Karpas-422 (cell line): ENCODE measurements at regions not wholly inside any gene's neighbourhood (a gene's known extent, or its start where the extent isn't known, plus 50 kb on each side); places are given as distances from the start of the nearest gene placed in this dataset.

Experiments used
- DNase-seq: peaks from one replicate; pipeline ENCODE4 v3.0.0-alpha.2; 2015
- H2AFZ ChIP-seq: fragments of 200-600 bp; sonication (generic); 2 replicates; pipeline ENCODE4 v1.6.1; 2014; ENCODE audit warnings: antibody characterized with exemption, low read length, mixed read lengths
- H3K27ac ChIP-seq: fragments of 200-600 bp; sonication (generic); 2 replicates; pipeline ENCODE4 v1.5.1; 2014; ENCODE audit warnings: mild to moderate bottlenecking, low read length, moderate library complexity
- H3K27me3 ChIP-seq: fragments of 200-600 bp; sonication (generic); 2 replicates; pipeline ENCODE4 v1.6.1; 2014; ENCODE audit warnings: low read length, mixed read lengths
- H3K36me3 ChIP-seq: fragments of 200-600 bp; sonication (generic); 2 replicates; pipeline ENCODE4 v1.6.1; 2014; ENCODE audit warnings: low read length, mixed read lengths; ENCODE audit not compliant: insufficient read depth
- H3K4me1 ChIP-seq: fragments of 200-600 bp; sonication (generic); 2 replicates; pipeline ENCODE4 v1.6.1; 2014; ENCODE audit warnings: mild to moderate bottlenecking, low read length, mixed read lengths
- H3K4me2 ChIP-seq: fragments of 200-600 bp; sonication (generic); 2 replicates; pipeline ENCODE4 v1.6.1; 2014; ENCODE audit warnings: low read length, low read depth, mild to moderate bottlenecking; ENCODE audit not compliant: poor library complexity, severe bottlenecking
- H3K4me3 ChIP-seq: fragments of 200-600 bp; sonication (generic); 2 replicates; pipeline ENCODE4 v1.5.1; 2014; ENCODE audit warnings: mild to moderate bottlenecking, antibody characterized with exemption, low read length, mixed read lengths
- H3K79me2 ChIP-seq: fragments of 200-600 bp; sonication (generic); 2 replicates; pipeline ENCODE4 v1.6.1; 2014; ENCODE audit warnings: mild to moderate bottlenecking, low read length, mixed read lengths
- H3K9ac ChIP-seq: fragments of 200-600 bp; sonication (generic); 2 replicates; pipeline ENCODE4 v1.6.0; 2014; ENCODE audit warnings: low read length
- H3K9me2 ChIP-seq: fragments of 200-600 bp; sonication (generic), shearing (Covaris generic); replicated peaks from 2 replicates; pipeline ENCODE4 v1.6.0; 2014; ENCODE audit warnings: mild to moderate bottlenecking, low read length, moderate library complexity; ENCODE audit not compliant: insufficient read depth
- H3K9me3 ChIP-seq: fragments of 300-700, 200-600 bp; sonication (generic); 2 replicates; pipeline ENCODE4 v1.6.1; 2014; ENCODE audit warnings: low read length, mixed read lengths
- H4K20me1 ChIP-seq: fragments of 200-600 bp; sonication (generic); 2 replicates; pipeline ENCODE4 v1.6.1; 2014; ENCODE audit warnings: mild to moderate bottlenecking, antibody characterized with exemption, low read length, low read depth; ENCODE audit not compliant: insufficient read depth

DNA sequence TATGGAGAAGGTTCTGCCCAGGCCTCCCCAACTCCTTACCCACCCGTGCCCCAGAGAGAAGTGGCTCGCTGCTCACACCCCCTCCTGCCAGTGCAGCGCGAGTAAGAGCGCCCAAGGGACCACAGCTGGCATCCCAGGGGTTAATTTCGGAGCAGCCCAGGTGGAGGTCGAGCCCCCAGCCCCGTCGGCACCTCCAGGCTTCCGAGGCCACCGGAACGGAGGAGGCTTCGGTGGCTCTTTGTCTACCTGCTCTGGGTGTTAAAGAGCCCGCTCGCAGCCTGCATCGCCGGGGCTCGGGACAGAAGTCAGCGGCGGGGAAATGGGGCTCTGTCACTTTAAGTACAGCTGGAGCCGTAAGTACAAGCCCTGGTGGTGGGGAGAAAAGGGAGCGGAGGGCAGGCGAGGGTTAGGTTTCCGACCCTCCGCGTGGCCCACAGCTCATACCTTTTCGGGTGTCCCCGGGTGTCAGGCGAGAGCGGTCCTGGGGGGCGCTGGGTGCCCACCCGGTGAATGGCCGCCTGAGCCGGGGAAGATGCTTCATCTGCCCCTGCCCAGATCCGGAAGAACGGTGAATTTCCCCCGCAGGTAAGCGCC is 89.4 kb upstream of the IPO9 start:
- peak; percentile 74 for DNase-seq
- Histone ChIP-seq H3K4me1 (peaks cover 24% of the 10 kb centered on the region), H3K36me3 (no peaks in the 10 kb centered on the region), H2AFZ (no peak overlapping the region; the same call in 1 of the 2 replicates), H3K9me3 (no peaks in the 10 kb centered on the region), H3K4me2 (peak overlapping the region; percentile 72), H3K79me2 (no peaks in the 10 kb centered on the region), H3K27me3 (no peaks in the 10 kb centered on the region), H3K9me2 (no peaks in the 10 kb centered on the region), H4K20me1 (no peaks in the 10 kb centered on the region), H3K4me3 (peak overlapping the region; percentile 58), H3K27ac (no peak overlapping the region), H3K9ac (0 out of 2 replicates have a peak overlapping the region, but pooled peaks have one; percentile 26)

DNA sequence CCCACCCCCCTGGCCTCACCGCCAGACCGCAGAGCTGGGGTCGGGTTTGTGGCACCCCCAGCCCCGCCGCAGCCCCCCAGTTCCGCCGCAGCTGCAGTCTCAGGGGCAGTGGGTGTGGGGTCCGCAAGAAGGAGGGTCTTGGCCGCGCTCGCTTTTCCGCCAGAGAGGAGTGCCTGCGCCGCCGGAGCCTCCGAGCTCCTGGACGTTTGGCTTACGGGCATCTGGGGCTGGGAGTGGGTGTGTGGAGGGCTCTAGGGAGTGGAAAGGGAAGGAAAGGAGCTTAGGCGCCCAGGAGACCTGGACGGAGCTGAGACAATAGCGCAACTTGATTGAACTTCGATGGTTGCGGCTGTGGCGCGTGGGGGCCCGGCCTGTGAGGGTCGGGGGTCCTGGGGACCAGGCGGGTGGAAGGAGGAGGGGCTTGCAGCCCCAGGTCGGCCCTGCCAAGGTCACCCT is 88.8 kb upstream of the IPO9 start:
- Histone ChIP-seq H4K20me1 (no peaks in the 10 kb centered on the region), H3K27ac (no peak overlapping the region), H3K4me2 (peak overlapping the region; percentile 72), H3K36me3 (no peaks in the 10 kb centered on the region), H3K9me2 (no peaks in the 10 kb centered on the region), H3K79me2 (no peaks in the 10 kb centered on the region), H3K9ac (0 out of 2 replicates have a peak overlapping the region, but pooled peaks have one; percentile 26), H3K27me3 (no peaks in the 10 kb centered on the region), H2AFZ (peak overlapping the region; percentile 36; the same call in 1 of the 2 replicates), H3K9me3 (no peaks in the 10 kb centered on the region), H3K4me3 (peak overlapping the region; percentile 58), H3K4me1 (peaks cover 24% of the 10 kb centered on the region)
- DNase-seq, result no peak

DNA sequence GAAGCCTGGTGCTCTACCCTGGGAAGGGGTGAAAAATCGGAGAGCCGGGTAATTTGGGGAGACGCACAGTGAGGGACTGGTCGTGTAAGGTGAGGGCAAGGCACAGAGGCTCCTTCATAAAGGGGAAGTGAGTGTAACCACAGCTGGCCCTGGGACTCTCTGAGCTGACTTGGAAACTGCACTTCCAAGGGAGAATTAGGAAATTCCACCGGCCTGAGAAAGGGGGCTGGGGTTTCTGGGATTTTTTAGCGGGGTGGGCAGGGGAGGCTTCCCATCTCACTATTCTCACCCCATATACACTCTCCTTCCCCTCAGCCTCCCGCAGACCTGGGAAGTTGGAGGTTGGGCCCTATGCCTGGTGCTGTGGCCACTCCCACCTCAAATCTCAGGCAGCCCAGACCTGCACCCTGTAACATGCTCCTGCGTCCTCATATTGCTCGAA is 88.3 kb upstream of the IPO9 start:
- Histone ChIP-seq H3K9me2 (no peaks in the 10 kb centered on the region), H3K4me2 (peak overlapping the region; percentile 72), H3K9ac (no peak overlapping the region), H3K27me3 (no peaks in the 10 kb centered on the region), H3K79me2 (no peaks in the 10 kb centered on the region), H3K4me3 (no peak overlapping the region; the same call in 1 of the 2 replicates), H3K4me1 (peaks cover 24% of the 10 kb centered on the region), H4K20me1 (no peaks in the 10 kb centered on the region), H3K27ac (no peak overlapping the region), H3K36me3 (no peaks in the 10 kb centered on the region), H3K9me3 (no peaks in the 10 kb centered on the region), H2AFZ (no peak overlapping the region)
- DNase-seq, result no peak

DNA sequence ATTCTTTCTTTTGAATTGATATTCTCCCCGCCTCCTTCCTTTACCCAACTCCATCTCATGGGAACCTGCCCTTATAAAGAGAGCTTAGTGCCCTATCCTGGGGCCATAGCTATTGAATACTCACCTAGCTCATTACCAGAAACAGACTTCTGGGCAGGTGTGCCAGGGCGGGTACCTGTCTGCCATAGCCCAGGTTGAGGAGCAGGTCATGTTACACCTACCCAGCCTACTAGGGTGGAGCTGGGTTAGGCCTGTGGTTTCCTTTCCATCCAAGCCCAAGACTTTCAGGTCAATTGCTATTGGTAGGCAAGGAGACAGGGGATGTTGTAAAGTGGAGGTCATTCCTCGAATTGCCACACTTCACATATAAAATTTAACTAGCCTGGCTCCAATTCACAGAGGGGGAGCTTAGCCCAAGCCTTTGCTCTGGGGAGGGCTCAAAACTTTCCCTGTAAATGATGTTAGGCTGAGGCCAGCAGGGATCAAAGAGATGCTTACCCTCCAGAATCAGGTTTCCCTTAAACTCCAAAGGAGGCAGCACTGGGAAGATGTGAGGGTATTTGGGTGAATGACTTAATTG is 87.1 kb upstream of the IPO9 start:
- no peaks in the 10 kb centered on the region for H3K9me3 ChIP-seq
- H3K4me2 ChIP-seq, result no peak overlapping the region
- no peaks in the 10 kb centered on the region for H3K9me2 ChIP-seq
- H3K27ac ChIP-seq, result no peak overlapping the region
- H2AFZ ChIP-seq, result no peak overlapping the region
- H3K36me3 ChIP-seq, result no peaks in the 10 kb centered on the region
- H4K20me1 ChIP-seq, result no peaks in the 10 kb centered on the region
- no peaks in the 10 kb centered on the region for H3K27me3 ChIP-seq
- no peak overlapping the region for H3K4me3 ChIP-seq
- no peak overlapping the region for H3K9ac ChIP-seq
- H3K4me1 ChIP-seq, result peaks cover 20% of the 10 kb centered on the region
- H3K79me2 ChIP-seq, result no peaks in the 10 kb centered on the region
- no peak for DNase-seq

DNA sequence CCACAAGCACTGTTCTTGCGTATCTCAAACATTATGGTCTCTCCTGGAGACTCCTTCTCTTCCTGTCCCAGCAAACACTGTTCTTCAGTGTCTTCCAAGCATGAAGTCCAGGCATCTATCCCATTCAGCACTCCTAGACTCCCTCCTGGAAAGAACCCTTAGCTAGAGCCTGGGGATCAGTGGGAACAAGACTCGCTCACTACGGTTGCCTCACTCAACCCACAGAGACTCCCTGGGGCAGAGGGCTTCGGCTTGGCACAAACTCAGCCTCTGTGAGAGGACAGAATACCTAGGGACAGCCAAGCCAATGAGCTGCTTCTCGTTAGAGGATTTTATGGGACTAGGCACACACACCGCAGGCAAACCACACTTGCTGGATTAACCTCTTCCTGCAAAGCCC is 86.5 kb upstream of the IPO9 start:
- no peaks in the 10 kb centered on the region for H3K79me2 ChIP-seq
- no peaks in the 10 kb centered on the region for H4K20me1 ChIP-seq
- no peak overlapping the region for H3K27ac ChIP-seq
- no peak overlapping the region for H3K9ac ChIP-seq
- H2AFZ ChIP-seq, result no peak overlapping the region
- no peaks in the 10 kb centered on the region for H3K9me3 ChIP-seq
- H3K4me2 ChIP-seq, result no peak overlapping the region
- DNase-seq, result no peak
- H3K27me3 ChIP-seq, result no peaks in the 10 kb centered on the region
- H3K4me1 ChIP-seq, result peaks cover 15% of the 10 kb centered on the region
- no peaks in the 10 kb centered on the region for H3K36me3 ChIP-seq
- no peaks in the 10 kb centered on the region for H3K9me2 ChIP-seq
- H3K4me3 ChIP-seq, result no peak overlapping the region

DNA sequence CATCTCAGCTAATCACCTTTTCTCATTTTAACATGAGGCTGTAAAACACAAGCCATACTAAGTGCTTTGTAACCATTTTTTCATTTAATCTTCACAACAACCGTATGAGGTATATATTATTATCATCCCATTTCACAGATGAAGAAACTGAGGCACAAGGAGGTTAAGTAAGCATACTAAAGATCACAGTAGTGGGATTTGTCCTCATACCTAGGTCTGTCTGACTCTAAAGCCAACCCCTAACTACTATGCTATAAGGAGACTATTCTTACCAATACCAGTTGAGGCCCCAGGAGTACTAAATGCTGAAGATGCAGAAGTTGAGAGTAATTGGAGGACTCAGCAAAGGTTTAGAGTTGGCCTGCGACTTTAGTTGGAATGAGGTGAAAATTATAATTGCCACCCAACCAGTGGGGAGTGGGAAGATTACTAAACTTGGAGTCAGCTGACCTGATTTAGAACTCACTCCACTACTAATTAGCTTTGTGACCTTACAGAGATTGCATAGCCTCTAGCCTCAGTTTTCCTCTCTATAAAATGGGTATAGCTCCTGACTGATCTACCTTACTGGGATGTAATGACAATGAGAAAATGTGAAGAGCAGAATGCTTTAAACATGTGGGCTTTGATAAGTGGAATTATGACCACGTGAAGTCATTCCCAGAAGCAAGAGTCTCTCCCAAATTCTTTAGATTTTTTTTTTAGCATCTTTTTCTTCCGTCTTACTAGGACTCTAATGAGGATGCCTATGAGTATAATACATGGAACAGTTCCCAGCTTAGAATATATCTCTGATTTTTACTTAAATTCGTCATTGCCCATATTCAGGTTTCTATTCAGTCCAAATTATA is 85.8 kb upstream of the IPO9 start:
- H4K20me1 ChIP-seq, result no peaks in the 10 kb centered on the region
- H3K9ac ChIP-seq, result no peak overlapping the region
- peaks cover 15% of the 10 kb centered on the region for H3K4me1 ChIP-seq
- no peaks in the 10 kb centered on the region for H3K79me2 ChIP-seq
- no peak overlapping the region for H3K4me2 ChIP-seq
- H3K36me3 ChIP-seq, result no peaks in the 10 kb centered on the region
- H3K9me3 ChIP-seq, result no peaks in the 10 kb centered on the region
- H3K9me2 ChIP-seq, result no peaks in the 10 kb centered on the region
- no peak overlapping the region for H3K27ac ChIP-seq
- DNase-seq, result no peak
- H3K27me3 ChIP-seq, result no peaks in the 10 kb centered on the region
- no peak overlapping the region for H3K4me3 ChIP-seq
- no peak overlapping the region for H2AFZ ChIP-seq

DNA sequence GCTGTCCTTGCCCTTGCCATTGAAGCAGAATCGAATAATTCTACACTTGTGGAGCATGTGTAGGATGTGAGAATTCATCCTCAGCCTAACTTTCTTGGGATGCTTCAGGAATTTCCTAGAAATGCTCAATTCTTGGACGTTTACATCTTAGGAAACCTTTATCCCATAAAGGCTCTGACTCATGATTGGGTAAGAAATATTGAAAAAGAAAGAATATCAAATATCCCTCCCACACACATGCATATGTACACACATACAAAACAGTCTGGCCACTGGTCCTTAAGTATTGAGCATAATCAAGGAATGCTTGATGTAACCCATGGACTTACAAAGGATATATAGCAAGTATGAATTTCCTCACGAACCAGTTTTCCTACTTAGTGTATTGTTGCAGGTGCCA is 83.9 kb upstream of the IPO9 start:
- H3K9me2 ChIP-seq, result no peaks in the 10 kb centered on the region
- H2AFZ ChIP-seq, result no peak overlapping the region
- H3K4me3 ChIP-seq, result no peak overlapping the region
- H3K9ac ChIP-seq, result no peak overlapping the region
- no peak for DNase-seq
- H4K20me1 ChIP-seq, result no peaks in the 10 kb centered on the region
- no peak overlapping the region for H3K4me2 ChIP-seq
- H3K27ac ChIP-seq, result no peak overlapping the region
- H3K9me3 ChIP-seq, result no peaks in the 10 kb centered on the region
- no peaks in the 10 kb centered on the region for H3K36me3 ChIP-seq
- H3K79me2 ChIP-seq, result no peaks in the 10 kb centered on the region
- no peaks in the 10 kb centered on the region for H3K27me3 ChIP-seq
- H3K4me1 ChIP-seq, result peaks cover 6% of the 10 kb centered on the region

DNA sequence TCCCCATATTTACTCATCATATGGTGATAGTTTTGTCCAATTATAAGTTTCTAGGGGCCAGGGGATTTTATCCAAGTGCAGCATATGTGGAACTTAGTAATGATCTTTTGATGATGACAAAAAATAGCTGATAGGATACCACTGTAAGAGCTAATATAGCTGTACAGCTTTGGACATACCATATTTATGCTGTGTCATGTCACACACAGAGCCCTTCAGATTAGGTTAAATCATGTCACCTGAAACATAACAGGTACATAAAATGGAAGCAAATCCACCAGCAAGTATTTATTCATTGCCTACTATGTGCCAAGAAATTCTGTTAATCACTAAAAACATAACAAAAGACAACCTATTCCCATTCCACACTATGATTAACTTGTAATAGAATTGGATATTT is 82.8 kb upstream of the IPO9 start:
- Histone ChIP-seq H3K27ac (no peak overlapping the region), H3K9ac (no peak overlapping the region), H3K9me3 (no peaks in the 10 kb centered on the region), H3K4me3 (no peak overlapping the region), H3K36me3 (no peaks in the 10 kb centered on the region), H3K79me2 (no peaks in the 10 kb centered on the region), H3K9me2 (no peaks in the 10 kb centered on the region), H2AFZ (no peak overlapping the region), H3K27me3 (no peaks in the 10 kb centered on the region), H3K4me2 (no peak overlapping the region), H4K20me1 (no peaks in the 10 kb centered on the region), H3K4me1 (no peaks in the 10 kb centered on the region)
- DNase-seq, result no peak
